ENCODE measurements at regions not wholly inside any gene's neighbourhood (a gene's known extent, or its start where the extent isn't known, plus 50 kb on each side); places are given as distances from the start of the nearest gene placed in this dataset.

GRCh38 chr2:182631299-182631698 lies 84.8 kb upstream of the DNAJC10 start:
- TF ChIP-seq, protein P1, sequence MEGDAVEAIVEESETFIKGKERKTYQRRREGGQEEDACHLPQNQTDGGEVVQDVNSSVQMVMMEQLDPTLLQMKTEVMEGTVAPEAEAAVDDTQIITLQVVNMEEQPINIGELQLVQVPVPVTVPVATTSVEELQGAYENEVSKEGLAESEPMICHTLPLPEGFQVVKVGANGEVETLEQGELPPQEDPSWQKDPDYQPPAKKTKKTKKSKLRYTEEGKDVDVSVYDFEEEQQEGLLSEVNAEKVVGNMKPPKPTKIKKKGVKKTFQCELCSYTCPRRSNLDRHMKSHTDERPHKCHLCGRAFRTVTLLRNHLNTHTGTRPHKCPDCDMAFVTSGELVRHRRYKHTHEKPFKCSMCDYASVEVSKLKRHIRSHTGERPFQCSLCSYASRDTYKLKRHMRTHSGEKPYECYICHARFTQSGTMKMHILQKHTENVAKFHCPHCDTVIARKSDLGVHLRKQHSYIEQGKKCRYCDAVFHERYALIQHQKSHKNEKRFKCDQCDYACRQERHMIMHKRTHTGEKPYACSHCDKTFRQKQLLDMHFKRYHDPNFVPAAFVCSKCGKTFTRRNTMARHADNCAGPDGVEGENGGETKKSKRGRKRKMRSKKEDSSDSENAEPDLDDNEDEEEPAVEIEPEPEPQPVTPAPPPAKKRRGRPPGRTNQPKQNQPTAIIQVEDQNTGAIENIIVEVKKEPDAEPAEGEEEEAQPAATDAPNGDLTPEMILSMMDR (IDR thresholded peaks at IDR 0.05): no peak
- no peak for TF ChIP-seq POLR2AphosphoS5 (IDR thresholded peaks at IDR 0.05; ENCODE audit: low read depth, low read length)
- TF ChIP-seq TCF7L2 (IDR thresholded peaks at IDR 0.05; ENCODE audit: low read depth, low read length): no peak

Data from Panc1 (cell line).